K562 (cell line): ENCODE measurements at regions not wholly inside any gene's neighbourhood (a gene's known extent, or its start where the extent isn't known, plus 50 kb on each side); places are given as distances from the start of the nearest gene placed in this dataset.

Experiments used
- ATAC-seq: fragments of 200-7000 bp; cut with Tn5 transposase; 3 replicates; pipeline ENCODE4 v1.9.1; 2020; ENCODE audit warnings: moderate library complexity
- BruUV-seq: library from RNA; stranded (reverse); fragments of 400-500 nt; replicated peaks from 2 replicates; lab custom pipeline; 2021; lab: Mats Ljungman, UMichigan
- CTCF ChIA-PET: fragments of 300-600 bp; formaldehyde crosslinking; extraction: SDS; loops from one replicate; lab custom pipeline; 2021; ENCODE audit warnings: low intra/inter-chr PET ratio; lab: Yijun Ruan, JAX
- POLR2A ChIA-PET: fragments of 300-600, 350-650 bp; sonication (Branson Sonifier 250); formaldehyde crosslinking; extraction: SDS; loops from one replicate; lab custom pipeline; 2021; ENCODE audit warnings: antibody characterized with exemption, inconsistent platforms; lab: Yijun Ruan, JAX
- DNase-seq, 4 experiments: peaks; one replicate each; pipeline versions ENCODE4 v3.0.0 to v3.0.0-alpha.2; 2011 to 2018; ENCODE audit warnings: low spot score in 3 of 4, mixed read lengths in 3 of 4; ENCODE audit errors: extremely low read depth in 1 of 4
- FAIRE-seq: peaks from 2 replicates; lab custom pipeline; 2011; peaks lifted over from hg19 to GRCh38; lab: Jason Lieb, UNC
- H2AFZ ChIP-seq: 2 replicates; pipeline ENCODE4 v1.6.0; 2011; ENCODE audit warnings: low read depth, low read length, control low read depth, inconsistent platforms
- H3K27ac ChIP-seq: fragments of 200-600 bp; 3 replicates; pipeline ENCODE4 v1.8.0; 2011; ENCODE audit warnings: low read depth, mild to moderate bottlenecking, control low read depth, inconsistent platforms, low read length, moderate library complexity, mixed read lengths; ENCODE audit errors: extremely low read depth
- H3K27me3 ChIP-seq, 2 experiments: fragments of 300-600 bp in 1 of 2; 2 replicates in 1 of 2; 3 replicates in 1 of 2; pipeline versions ENCODE4 v1.6.0 to v1.8.0; 2011; ENCODE audit warnings: inconsistent platforms in 2 of 2, low read length in 2 of 2, mild to moderate bottlenecking in 1 of 2, mixed read lengths in 1 of 2, moderate library complexity in 1 of 2; ENCODE audit not compliant: control insufficient read depth in 2 of 2, insufficient read depth in 2 of 2
- H3K36me3 ChIP-seq: fragments of 300-600 bp; 3 replicates; pipeline ENCODE4 v1.8.0; 2011; ENCODE audit warnings: mild to moderate bottlenecking, low read length, inconsistent platforms; ENCODE audit not compliant: control insufficient read depth, insufficient read depth
- H3K4me1 ChIP-seq, 2 experiments: fragments of 200-600 bp in 1 of 2; replicated peaks in 1 of 2; 2 replicates in 1 of 2; 3 replicates in 1 of 2; pipeline versions ENCODE4 v1.5.1 to v1.8.0; 2011; ENCODE audit warnings: inconsistent platforms in 2 of 2, low read length in 2 of 2, mild to moderate bottlenecking in 1 of 2, mixed read lengths in 1 of 2, moderate library complexity in 1 of 2; ENCODE audit not compliant: control insufficient read depth in 2 of 2, insufficient read depth in 2 of 2
- H3K4me2 ChIP-seq: 2 replicates; pipeline ENCODE4 v1.6.1; 2011; ENCODE audit warnings: low read length, control low read depth, inconsistent platforms, mixed read lengths; ENCODE audit not compliant: insufficient read depth
- H3K4me3 ChIP-seq: fragments of 200-600 bp; sonication (generic), shearing (Covaris generic); 2 replicates; pipeline ENCODE4 v1.5.1; 2016; ENCODE audit warnings: control low read depth, inconsistent platforms
- H3K79me2 ChIP-seq: fragments of 200-600 bp; 3 replicates; pipeline ENCODE4 v1.8.0; 2011; ENCODE audit warnings: low read length, inconsistent platforms; ENCODE audit not compliant: control insufficient read depth, insufficient read depth
- H3K9ac ChIP-seq, 2 experiments: 2 replicates each; pipeline versions ENCODE4 v1.6.0 to v1.6.1; 2011; ENCODE audit warnings: low read depth in 2 of 2, low read length in 2 of 2, control low read depth in 1 of 2, inconsistent platforms in 1 of 2, mild to moderate bottlenecking in 1 of 2, mixed read lengths in 1 of 2; ENCODE audit not compliant: insufficient read depth in 1 of 2
- H3K9me1 ChIP-seq: one replicate; pipeline ENCODE4 v1.6.0; 2011; ENCODE audit warnings: inconsistent platforms, mild to moderate bottlenecking, low read length, moderate library complexity; ENCODE audit not compliant: control insufficient read depth, insufficient read depth
- H3K9me3 ChIP-seq: replicated peaks from 2 replicates; pipeline ENCODE4 v1.5.1; 2011; ENCODE audit warnings: low read depth, low read length, inconsistent platforms; ENCODE audit not compliant: control insufficient read depth, insufficient read depth
- H4K20me1 ChIP-seq: replicated peaks from 2 replicates; pipeline ENCODE4 v1.6.1; 2011; ENCODE audit warnings: low read length, inconsistent platforms, mixed read lengths; ENCODE audit not compliant: control insufficient read depth, insufficient read depth
- ASH1L ChIP-seq: fragments of 450-650 bp; IDR thresholded peaks from 2 replicates; pipeline ENCODE4 v1.6.1; 2018; ENCODE audit warnings: borderline replicate concordance, mild to moderate bottlenecking, low read depth; ENCODE audit not compliant: partially characterized antibody
- CHD4 ChIP-seq: fragments of 200-600 bp; sonication (generic); IDR thresholded peaks from 3 replicates; pipeline ENCODE4 v1.6.1; 2012; ENCODE audit warnings: low read depth, mild to moderate bottlenecking, mixed read lengths, low read length, inconsistent platforms; ENCODE audit not compliant: insufficient read depth, insufficient replicate concordance, poor library complexity, severe bottlenecking
- HNRNPK ChIP-seq: fragments of 200-400 bp; formaldehyde crosslinking; IDR thresholded peaks from one replicate; pipeline ENCODE4 v1.6.1; 2018; ENCODE audit warnings: mild to moderate bottlenecking, low read depth, low read length; ENCODE audit not compliant: poor library complexity, severe bottlenecking
- TAL1 ChIP-seq: fragments of 450-650 bp; IDR thresholded peaks from 2 replicates; pipeline ENCODE4 v1.6.1; 2016; ENCODE audit warnings: mild to moderate bottlenecking
- WHSC1 ChIP-seq: IDR thresholded peaks from one replicate; pipeline ENCODE4 v1.6.1; 2012; ENCODE audit warnings: low read length, control low read depth, inconsistent platforms
- ZNF436 ChIP-seq: fragments of 250-450, 450-650 bp; sonication (Bioruptor Pico); formaldehyde crosslinking; IDR thresholded peaks from 2 replicates; pipeline ENCODE4 v1.7.0; 2020; ENCODE audit warnings: mild to moderate bottlenecking
- WGBS: fragments of 100-300 bp; shearing (Covaris generic); methylation state at CpG from one replicate; pipeline ENCODE4 v1.1.6; 2016; ENCODE audit warnings: low coverage, mixed read lengths; ENCODE audit not compliant: insufficient coverage; ENCODE audit errors: missing lambda C conversion rate; 5-methylcytosine and 5-hydroxymethylcytosine counted together
- in situ Hi-C: fragments of 300-500 bp; cut with MboI; formaldehyde crosslinking; loops from 4 replicates; pipeline ENCODE4 v1.15.0; 2018; ENCODE audit warnings: inconsistent platforms, mixed read lengths
- intact Hi-C: fragments of 100-400 bp; cut with micrococcal nuclease; formaldehyde crosslinking; loops from 2 replicates; pipeline ENCODE4 v1.14.2; 2022
- TF ChIP-seq, protein P1 (sequence below): sonication (generic); formaldehyde crosslinking; IDR thresholded peaks from 2 replicates; pipeline ENCODE4 v1.9.0; 2022; ENCODE audit warnings: mild to moderate bottlenecking, missing genetic modification reagents
- TF ChIP-seq, protein P2 (sequence below): sonication (generic); formaldehyde crosslinking; IDR thresholded peaks from 2 replicates; pipeline ENCODE4 v1.8.0; 2022; ENCODE audit warnings: mild to moderate bottlenecking, missing genetic modification reagents

DNA sequence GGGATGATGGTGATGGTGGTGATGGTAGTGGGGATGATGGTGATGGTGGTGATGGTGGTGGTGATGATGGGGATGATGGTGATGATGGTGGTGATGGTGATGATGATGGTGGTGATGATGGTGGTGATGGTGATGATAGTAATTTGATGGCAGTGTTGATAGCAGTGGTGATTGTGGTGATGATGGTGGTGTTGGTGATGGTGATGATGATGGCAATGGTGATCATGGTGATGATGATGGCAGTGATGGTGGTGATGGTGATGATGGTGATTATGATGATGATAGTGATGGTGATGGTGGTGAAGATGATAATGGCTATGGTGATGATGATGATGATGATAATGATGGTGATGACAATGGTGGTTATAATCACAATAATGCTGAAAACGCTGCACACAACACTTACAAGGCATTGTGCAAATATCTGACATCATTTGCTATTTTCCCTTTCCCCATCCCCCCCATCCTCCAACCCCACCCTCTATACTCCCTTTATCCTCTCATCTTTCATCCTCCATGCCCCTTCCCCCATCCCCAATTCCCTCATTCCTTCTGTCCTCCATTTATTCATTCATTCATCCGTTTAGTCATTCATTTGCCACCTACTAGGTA is 230.1 kb downstream of the BRD1 start:
- in situ Hi-C loops, result no loop called here
- ATAC-seq (no peak), DNase-seq (no peak), FAIRE-seq (no peak)
- no peak overlapping the region for H3K27ac ChIP-seq
- no peak overlapping the region for H3K4me2 ChIP-seq
- ChIA-PET POLR2A (no interaction called here), CTCF (interaction anchor here (0.6 kb wide), 1 partner anchor 142 kb away, joined by 4 read pairs; no protein-coding TSS in a partner anchor)
- no peaks in the 10 kb centered on the region for H3K9me3 ChIP-seq
- no TSS peak for BruUV-seq
- 93% methylated on average over 1 of the region's 2 CpGs for WGBS
- peaks cover 20% of the 10 kb centered on the region for H4K20me1 ChIP-seq
- no peak overlapping the region for H3K4me3 ChIP-seq
- H3K79me2 ChIP-seq, result peaks cover 80% of the 10 kb centered on the region
- H3K9ac ChIP-seq, result no peak overlapping the region
- peaks cover 0 to 14% of the 10 kb centered on the region in 2 experiments; a peak in 2 of 5 replicates for H3K4me1 ChIP-seq
- TF ChIP-seq HNRNPK, result peak; percentile 69
- TF ChIP-seq ZNF436 (CRISPR knock-in tag), result no peak
- TF ChIP-seq, protein P1, sequence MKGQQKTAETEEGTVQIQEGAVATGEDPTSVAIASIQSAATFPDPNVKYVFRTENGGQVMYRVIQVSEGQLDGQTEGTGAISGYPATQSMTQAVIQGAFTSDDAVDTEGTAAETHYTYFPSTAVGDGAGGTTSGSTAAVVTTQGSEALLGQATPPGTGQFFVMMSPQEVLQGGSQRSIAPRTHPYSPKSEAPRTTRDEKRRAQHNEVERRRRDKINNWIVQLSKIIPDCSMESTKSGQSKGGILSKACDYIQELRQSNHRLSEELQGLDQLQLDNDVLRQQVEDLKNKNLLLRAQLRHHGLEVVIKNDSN (CRISPR knock-in tag), result no peak
- no peak for TF ChIP-seq CHD4
- TF ChIP-seq, protein P2, sequence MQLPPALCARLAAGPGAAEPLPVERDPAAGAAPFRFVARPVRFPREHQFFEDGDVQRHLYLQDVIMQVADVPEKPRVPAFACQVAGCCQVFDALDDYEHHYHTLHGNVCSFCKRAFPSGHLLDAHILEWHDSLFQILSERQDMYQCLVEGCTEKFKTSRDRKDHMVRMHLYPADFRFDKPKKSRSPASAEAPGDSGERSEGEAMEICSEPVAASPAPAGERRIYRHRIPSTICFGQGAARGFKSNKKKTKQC (CRISPR knock-in tag), result no peak
- no peak for TF ChIP-seq TAL1
- TF ChIP-seq ASH1L, result no peak
- no peak for TF ChIP-seq WHSC1
- intact Hi-C loops, result no loop called here
- H3K9me1 ChIP-seq, result no peaks in the 10 kb centered on the region
- no peaks in the 10 kb centered on the region for H3K27me3 ChIP-seq
- H3K36me3 ChIP-seq, result peaks cover 54% of the 10 kb centered on the region
- H2AFZ ChIP-seq, result no peak overlapping the region
